Coronary artery (tissue), 2 donors: ENCODE measurements at regions not wholly inside any gene's neighbourhood (a gene's known extent, or its start where the extent isn't known, plus 50 kb on each side); places are given as distances from the start of the nearest gene placed in this dataset.

Source experiments
- DNase-seq: peaks from one replicate; pipeline ENCODE4 v3.0.0-alpha.2; 2017; ENCODE audit warnings: low spot score
- H3K27ac ChIP-seq, 2 donors: fragments of 200-600 bp; sonication (generic); one replicate each; pipeline ENCODE4 v1.5.1; 2016 to 2019
- H3K4me3 ChIP-seq: fragments of 200-600 bp; sonication (generic); 2 replicates; pipeline ENCODE4 v1.5.1; 2016; ENCODE audit warnings: mild to moderate bottlenecking, moderate library complexity
- CTCF ChIP-seq: fragments of 200-600 bp; sonication (generic); IDR thresholded peaks from one replicate; pipeline ENCODE4 v1.5.1; 2019; ENCODE audit warnings: antibody characterized with exemption

GRCh38 chr18:27278131-27278530, 93.0 kb upstream of the CHST9 start:
- no peak for TF ChIP-seq CTCF
- no peak for DNase-seq
- Histone ChIP-seq H3K27ac (no peak overlapping the region), H3K4me3 (no peak overlapping the region)

GRCh38 chr18:27277554-27277953, 92.4 kb upstream of the CHST9 start:
- TF ChIP-seq CTCF = no peak
- Histone ChIP-seq H3K4me3 (no peak overlapping the region), H3K27ac (no peak overlapping the region)
- no peak for DNase-seq

- no peak overlapping the region for H3K27ac ChIP-seq
- no peak for TF ChIP-seq CTCF
- no peak overlapping the region for H3K4me3 ChIP-seq
- no peak for DNase-seq
Measured at GRCh38 chr18:27276886-27277285, 91.8 kb upstream of the CHST9 start.

- DNase-seq = no peak
- TF ChIP-seq CTCF = no peak
- no peak overlapping the region for H3K27ac ChIP-seq
- H3K4me3 ChIP-seq = no peak overlapping the region
Measured at GRCh38 chr18:27276479-27276878, 91.4 kb upstream of the CHST9 start.

GRCh38 chr18:27274901-27275300, 89.8 kb upstream of the CHST9 start:
- TF ChIP-seq CTCF = no peak
- H3K4me3 ChIP-seq = no peak overlapping the region
- DNase-seq = no peak
- no peak overlapping the region for H3K27ac ChIP-seq

- DNase-seq = no peak
- TF ChIP-seq CTCF = no peak
- Histone ChIP-seq H3K27ac (no peak overlapping the region), H3K4me3 (no peak overlapping the region)
Measured at GRCh38 chr18:27270508-27270907, 85.4 kb upstream of the CHST9 start.

- Histone ChIP-seq H3K27ac (no peak overlapping the region), H3K4me3 (no peak overlapping the region)
- no peak for TF ChIP-seq CTCF
- DNase-seq = no peak
Measured at GRCh38 chr18:27263369-27263768, 78.3 kb upstream of the CHST9 start.
